ENCODE measurements at regions not wholly inside any gene's neighbourhood (a gene's known extent, or its start where the extent isn't known, plus 50 kb on each side); places are given as distances from the start of the nearest gene placed in this dataset.

DNA sequence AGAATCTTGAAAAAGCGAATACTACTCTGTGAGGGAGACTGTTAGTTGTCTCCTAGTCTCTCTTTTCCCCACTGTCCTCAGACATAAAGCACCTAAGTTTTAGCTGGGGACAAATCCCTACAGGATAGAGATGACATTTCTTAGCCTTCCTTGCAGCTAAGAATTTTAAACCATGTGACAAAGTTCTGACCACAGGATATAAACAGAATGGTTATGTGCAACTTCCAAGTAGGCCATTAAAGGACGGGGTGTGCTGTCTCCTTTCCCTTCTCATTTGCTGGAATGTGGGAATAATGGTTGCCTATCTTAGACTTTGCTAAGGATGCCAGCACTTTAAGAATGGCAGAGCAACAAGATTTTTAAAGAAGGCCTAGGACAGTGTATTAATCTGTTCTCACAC, 74.9 kb upstream of the PRPS1L1 start (continued):
- TF ChIP-seq, protein P1, sequence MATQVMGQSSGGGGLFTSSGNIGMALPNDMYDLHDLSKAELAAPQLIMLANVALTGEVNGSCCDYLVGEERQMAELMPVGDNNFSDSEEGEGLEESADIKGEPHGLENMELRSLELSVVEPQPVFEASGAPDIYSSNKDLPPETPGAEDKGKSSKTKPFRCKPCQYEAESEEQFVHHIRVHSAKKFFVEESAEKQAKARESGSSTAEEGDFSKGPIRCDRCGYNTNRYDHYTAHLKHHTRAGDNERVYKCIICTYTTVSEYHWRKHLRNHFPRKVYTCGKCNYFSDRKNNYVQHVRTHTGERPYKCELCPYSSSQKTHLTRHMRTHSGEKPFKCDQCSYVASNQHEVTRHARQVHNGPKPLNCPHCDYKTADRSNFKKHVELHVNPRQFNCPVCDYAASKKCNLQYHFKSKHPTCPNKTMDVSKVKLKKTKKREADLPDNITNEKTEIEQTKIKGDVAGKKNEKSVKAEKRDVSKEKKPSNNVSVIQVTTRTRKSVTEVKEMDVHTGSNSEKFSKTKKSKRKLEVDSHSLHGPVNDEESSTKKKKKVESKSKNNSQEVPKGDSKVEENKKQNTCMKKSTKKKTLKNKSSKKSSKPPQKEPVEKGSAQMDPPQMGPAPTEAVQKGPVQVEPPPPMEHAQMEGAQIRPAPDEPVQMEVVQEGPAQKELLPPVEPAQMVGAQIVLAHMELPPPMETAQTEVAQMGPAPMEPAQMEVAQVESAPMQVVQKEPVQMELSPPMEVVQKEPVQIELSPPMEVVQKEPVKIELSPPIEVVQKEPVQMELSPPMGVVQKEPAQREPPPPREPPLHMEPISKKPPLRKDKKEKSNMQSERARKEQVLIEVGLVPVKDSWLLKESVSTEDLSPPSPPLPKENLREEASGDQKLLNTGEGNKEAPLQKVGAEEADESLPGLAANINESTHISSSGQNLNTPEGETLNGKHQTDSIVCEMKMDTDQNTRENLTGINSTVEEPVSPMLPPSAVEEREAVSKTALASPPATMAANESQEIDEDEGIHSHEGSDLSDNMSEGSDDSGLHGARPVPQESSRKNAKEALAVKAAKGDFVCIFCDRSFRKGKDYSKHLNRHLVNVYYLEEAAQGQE (IDR thresholded peaks at IDR 0.05; ENCODE audit: low read depth), result no peak
- no peak for TF ChIP-seq ZFX (IDR thresholded peaks at IDR 0.05)
- no peak for TF ChIP-seq RAD21 (IDR thresholded peaks at IDR 0.05; ENCODE audit: low read depth)
- TF ChIP-seq SIN3A (IDR thresholded peaks at IDR 0.05; ENCODE audit: low read depth), result no peak
- TF ChIP-seq ZNF274 (IDR thresholded peaks at IDR 0.05; ENCODE audit: low read depth, low read length), result no peak
- no peak for TF ChIP-seq EZH2phosphoT487 (IDR thresholded peaks at IDR 0.05; ENCODE audit: borderline replicate concordance)
- no peak for TF ChIP-seq FOSL1 (IDR thresholded peaks at IDR 0.05; ENCODE audit: low read depth)

DNA sequence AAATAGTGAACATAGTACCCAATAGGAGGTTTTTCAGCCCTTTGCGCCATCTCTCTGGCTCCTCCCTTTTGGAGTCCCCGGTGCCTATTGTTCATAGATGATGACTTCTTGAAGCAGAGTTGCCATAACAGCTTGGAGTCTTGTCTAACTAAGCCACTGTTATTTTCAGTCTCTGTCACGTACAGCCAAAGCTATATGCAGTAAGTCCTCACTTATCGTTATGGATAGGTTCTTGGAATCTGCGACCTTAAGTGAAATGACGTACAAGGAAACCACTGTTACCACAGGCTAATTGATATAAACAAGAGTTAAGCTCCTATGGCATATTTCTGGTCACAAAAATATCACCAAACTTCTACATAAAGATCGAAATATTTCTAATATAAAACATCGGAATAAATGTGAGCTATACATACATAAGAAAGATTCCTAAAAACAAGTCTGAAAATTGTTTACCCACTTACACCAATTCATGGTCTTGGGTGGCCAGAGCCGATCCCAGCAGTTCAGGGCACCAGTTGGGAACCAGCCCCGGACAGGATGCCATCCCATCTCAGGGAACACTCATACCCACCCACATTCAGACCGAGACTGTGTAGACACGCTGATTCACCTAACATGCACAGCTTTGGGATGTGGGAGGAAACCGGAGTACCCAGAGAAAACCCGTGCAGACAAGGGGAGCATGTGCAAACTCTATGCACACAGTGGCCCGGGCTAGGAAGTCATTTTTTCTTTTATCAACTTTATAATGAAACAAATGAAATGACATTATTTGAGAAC, 76.0 kb upstream of the PRPS1L1 start:
- BruUV-seq (replicated peaks), result no TSS peak
- H3K9ac ChIP-seq (ENCODE audit: low read length), result no peak overlapping the region
- H3K9me3 ChIP-seq (ENCODE audit: control insufficient read depth in 1 of 2, insufficient read depth in 1 of 2, low read depth in 1 of 2, low read length in 2 of 2), result no peaks in the 10 kb centered on the region
- no peaks in the 10 kb centered on the region for H4K20me1 ChIP-seq (ENCODE audit: insufficient read depth)
- no peak for DNase-seq (ENCODE audit: low read depth, low spot score)
- H3K4me3 ChIP-seq (replicated peaks in 1 of 2; ENCODE audit: low read depth in 1 of 2, low read length in 2 of 2), result no peak overlapping the region
- H2AFZ ChIP-seq (ENCODE audit: low read depth, low read length, poor library complexity, severe bottlenecking), result no peak overlapping the region
- no peaks in the 10 kb centered on the region for H3K27me3 ChIP-seq (ENCODE audit: insufficient read depth, low read length)
- ChIA-PET CTCF (no interaction called here), RAD21 (ENCODE audit: low non-redundant PET in 1 of 2, low total read pairs in 2 of 2, uncharacterized antibody in 2 of 2, unreplicated experiment in 2 of 2) (no interaction called here), POLR2A (no interaction called here)
- no peaks in the 10 kb centered on the region for H3K79me2 ChIP-seq (ENCODE audit: insufficient read depth, low read length)
- ATAC-seq, result no peak
- intact Hi-C loops (cut with micrococcal nuclease), result no loop called here
- H3K36me3 ChIP-seq (ENCODE audit: control insufficient read depth in 1 of 2, insufficient read depth in 2 of 2, low read length in 2 of 2), result no peaks in the 10 kb centered on the region
- no peak overlapping the region for H3K27ac ChIP-seq (ENCODE audit: low read depth, low read length)
- H3K4me2 ChIP-seq (ENCODE audit: low read length), result no peak overlapping the region
- H3K9me2 ChIP-seq (ENCODE audit: insufficient read depth), result no peaks in the 10 kb centered on the region
- no peaks in the 10 kb centered on the region for H3K4me1 ChIP-seq (ENCODE audit: control insufficient read depth in 1 of 2, insufficient read depth in 2 of 2, low read length in 2 of 2)
- TF ChIP-seq POLR2AphosphoS5 (IDR thresholded peaks at IDR 0.05; ENCODE audit: low read depth, low read length), result no peak
- TF ChIP-seq, protein P2, sequence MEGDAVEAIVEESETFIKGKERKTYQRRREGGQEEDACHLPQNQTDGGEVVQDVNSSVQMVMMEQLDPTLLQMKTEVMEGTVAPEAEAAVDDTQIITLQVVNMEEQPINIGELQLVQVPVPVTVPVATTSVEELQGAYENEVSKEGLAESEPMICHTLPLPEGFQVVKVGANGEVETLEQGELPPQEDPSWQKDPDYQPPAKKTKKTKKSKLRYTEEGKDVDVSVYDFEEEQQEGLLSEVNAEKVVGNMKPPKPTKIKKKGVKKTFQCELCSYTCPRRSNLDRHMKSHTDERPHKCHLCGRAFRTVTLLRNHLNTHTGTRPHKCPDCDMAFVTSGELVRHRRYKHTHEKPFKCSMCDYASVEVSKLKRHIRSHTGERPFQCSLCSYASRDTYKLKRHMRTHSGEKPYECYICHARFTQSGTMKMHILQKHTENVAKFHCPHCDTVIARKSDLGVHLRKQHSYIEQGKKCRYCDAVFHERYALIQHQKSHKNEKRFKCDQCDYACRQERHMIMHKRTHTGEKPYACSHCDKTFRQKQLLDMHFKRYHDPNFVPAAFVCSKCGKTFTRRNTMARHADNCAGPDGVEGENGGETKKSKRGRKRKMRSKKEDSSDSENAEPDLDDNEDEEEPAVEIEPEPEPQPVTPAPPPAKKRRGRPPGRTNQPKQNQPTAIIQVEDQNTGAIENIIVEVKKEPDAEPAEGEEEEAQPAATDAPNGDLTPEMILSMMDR (IDR thresholded peaks at IDR 0.05 in 2 of 3, conservative IDR thresholded peaks at IDR 0.05 in 1 of 3; ENCODE audit: borderline replicate concordance in 1 of 3, insufficient read depth in 1 of 3, low read depth in 2 of 3, low read length in 2 of 3), result no peak
- no peak for TF ChIP-seq EGR1 (IDR thresholded peaks at IDR 0.05; ENCODE audit: low read depth)
- TF ChIP-seq, protein P3, sequence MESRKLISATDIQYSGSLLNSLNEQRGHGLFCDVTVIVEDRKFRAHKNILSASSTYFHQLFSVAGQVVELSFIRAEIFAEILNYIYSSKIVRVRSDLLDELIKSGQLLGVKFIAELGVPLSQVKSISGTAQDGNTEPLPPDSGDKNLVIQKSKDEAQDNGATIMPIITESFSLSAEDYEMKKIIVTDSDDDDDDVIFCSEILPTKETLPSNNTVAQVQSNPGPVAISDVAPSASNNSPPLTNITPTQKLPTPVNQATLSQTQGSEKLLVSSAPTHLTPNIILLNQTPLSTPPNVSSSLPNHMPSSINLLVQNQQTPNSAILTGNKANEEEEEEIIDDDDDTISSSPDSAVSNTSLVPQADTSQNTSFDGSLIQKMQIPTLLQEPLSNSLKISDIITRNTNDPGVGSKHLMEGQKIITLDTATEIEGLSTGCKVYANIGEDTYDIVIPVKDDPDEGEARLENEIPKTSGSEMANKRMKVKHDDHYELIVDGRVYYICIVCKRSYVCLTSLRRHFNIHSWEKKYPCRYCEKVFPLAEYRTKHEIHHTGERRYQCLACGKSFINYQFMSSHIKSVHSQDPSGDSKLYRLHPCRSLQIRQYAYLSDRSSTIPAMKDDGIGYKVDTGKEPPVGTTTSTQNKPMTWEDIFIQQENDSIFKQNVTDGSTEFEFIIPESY (IDR thresholded peaks at IDR 0.05; ENCODE audit: extremely low read depth, insufficient replicate concordance, low read length), result no peak
- TF ChIP-seq EZH2phosphoT487 (IDR thresholded peaks at IDR 0.05; ENCODE audit: borderline replicate concordance), result no peak
- TF ChIP-seq YY1 (IDR thresholded peaks at IDR 0.05; ENCODE audit: extremely low read depth, insufficient replicate concordance, low read depth, low read length), result no peak
- no peak for TF ChIP-seq SRF (IDR thresholded peaks at IDR 0.05; ENCODE audit: low read depth)
- no peak for TF ChIP-seq EZH2 (IDR thresholded peaks at IDR 0.05)
- no peak for TF ChIP-seq SP1 (IDR thresholded peaks at IDR 0.05; ENCODE audit: low read depth)
- no peak for TF ChIP-seq ZNF274 (IDR thresholded peaks at IDR 0.05; ENCODE audit: low read depth, low read length)
- TF ChIP-seq, protein P4, sequence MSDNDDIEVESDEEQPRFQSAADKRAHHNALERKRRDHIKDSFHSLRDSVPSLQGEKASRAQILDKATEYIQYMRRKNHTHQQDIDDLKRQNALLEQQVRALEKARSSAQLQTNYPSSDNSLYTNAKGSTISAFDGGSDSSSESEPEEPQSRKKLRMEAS (IDR thresholded peaks at IDR 0.05), result no peak
- no peak for TF ChIP-seq JUND (IDR thresholded peaks at IDR 0.05)
